Inflammatory macrophage (primary cell): ENCODE measurements at regions not wholly inside any gene's neighbourhood (a gene's known extent, or its start where the extent isn't known, plus 50 kb on each side); places are given as distances from the start of the nearest gene placed in this dataset.

Experiments used
- DNase-seq, 2 donors: peaks; one replicate each; pipeline ENCODE4 v3.0.0-alpha.2; 2020 to 2022

DNA sequence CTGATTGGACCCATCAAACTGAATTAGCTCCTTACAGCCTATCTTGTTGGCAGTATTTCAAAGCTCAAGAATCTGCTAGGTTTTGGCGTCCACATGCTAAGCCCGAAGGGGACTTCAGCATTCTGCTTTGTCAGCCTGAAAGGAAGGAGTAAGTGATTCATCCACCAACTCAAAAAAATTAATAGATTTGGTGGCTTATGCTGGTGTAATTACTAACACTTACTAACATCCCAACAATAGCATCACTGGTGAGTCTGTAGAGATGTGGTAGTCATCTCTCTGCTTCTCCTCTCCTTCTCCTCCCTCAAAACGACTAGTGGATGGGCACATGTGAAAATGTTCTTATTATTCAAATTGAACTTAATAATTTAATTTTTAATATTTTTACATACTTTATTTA lies 53.8 kb upstream of the EGR2 start:
- DNase-seq: no peak

- DNase-seq: no peak
Measured at GRCh38 chr10:62866941-62867340, 50.8 kb upstream of the EGR2 start.

- no peak for DNase-seq
Measured at GRCh38 chr10:62866451-62866850, 50.3 kb upstream of the EGR2 start.
